ENCODE measurements at regions not wholly inside any gene's neighbourhood (a gene's known extent, or its start where the extent isn't known, plus 50 kb on each side); places are given as distances from the start of the nearest gene placed in this dataset.
A peak's percentile ranks its signal among the peaks of the same experiment; 100 is the strongest.

- peak overlapping the region; percentile 25; the same call in 1 of the 2 replicates for H3K27ac ChIP-seq
- TF ChIP-seq, protein P1, sequence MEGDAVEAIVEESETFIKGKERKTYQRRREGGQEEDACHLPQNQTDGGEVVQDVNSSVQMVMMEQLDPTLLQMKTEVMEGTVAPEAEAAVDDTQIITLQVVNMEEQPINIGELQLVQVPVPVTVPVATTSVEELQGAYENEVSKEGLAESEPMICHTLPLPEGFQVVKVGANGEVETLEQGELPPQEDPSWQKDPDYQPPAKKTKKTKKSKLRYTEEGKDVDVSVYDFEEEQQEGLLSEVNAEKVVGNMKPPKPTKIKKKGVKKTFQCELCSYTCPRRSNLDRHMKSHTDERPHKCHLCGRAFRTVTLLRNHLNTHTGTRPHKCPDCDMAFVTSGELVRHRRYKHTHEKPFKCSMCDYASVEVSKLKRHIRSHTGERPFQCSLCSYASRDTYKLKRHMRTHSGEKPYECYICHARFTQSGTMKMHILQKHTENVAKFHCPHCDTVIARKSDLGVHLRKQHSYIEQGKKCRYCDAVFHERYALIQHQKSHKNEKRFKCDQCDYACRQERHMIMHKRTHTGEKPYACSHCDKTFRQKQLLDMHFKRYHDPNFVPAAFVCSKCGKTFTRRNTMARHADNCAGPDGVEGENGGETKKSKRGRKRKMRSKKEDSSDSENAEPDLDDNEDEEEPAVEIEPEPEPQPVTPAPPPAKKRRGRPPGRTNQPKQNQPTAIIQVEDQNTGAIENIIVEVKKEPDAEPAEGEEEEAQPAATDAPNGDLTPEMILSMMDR (conservative IDR thresholded peaks at IDR 0.05), result no peak
These were observed 180.1 kb upstream of the PRICKLE2 start for GRCh38 chr3:64405211-64405835.

DNA sequence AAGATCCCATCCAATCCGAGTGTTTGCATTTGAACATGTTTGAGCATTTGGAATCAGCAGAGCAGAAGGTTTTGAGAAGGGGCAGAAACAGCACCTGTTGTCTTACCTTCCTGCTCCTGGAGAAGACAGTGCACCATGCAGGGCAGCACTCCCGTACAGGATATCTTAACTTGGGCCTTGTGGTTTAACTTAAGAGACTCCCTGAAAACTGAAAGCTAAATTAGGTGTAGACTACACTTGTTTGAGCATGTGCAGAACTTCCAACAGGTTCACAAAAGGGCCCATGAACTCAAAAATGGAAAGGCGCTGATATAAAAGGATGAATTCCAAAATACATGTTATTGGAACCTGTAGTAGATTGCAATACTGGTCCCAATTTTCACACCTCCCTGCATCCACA is 175.4 kb upstream of the PRICKLE2 start:
- TF ChIP-seq, protein P1 (conservative IDR thresholded peaks at IDR 0.05), result no peak
- H3K27ac ChIP-seq, result no peak overlapping the region

- H3K27ac ChIP-seq, result no peak overlapping the region
- TF ChIP-seq, protein P1 (conservative IDR thresholded peaks at IDR 0.05), result peak; percentile 91
These were observed 174.0 kb upstream of the PRICKLE2 start for GRCh38 chr3:64399205-64399800.

DNA sequence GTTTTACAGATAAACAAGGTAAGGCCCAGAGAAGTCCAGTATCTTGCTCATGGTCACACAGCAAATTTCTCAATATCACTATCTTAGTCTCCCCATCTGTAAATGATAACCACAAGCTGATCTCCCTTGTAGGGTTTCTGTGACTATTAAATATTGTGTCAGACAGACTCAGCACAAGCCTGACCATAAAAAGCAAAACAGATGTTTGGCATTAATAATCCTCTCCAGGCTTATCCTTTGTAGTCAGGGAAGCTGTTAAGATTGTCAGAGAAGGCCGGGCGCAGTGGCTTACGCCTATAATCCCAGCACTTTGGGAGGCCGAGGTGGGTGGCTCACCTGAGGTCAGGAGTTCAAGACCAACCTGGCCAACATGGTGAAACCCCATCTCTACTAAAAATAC is 173.2 kb upstream of the PRICKLE2 start:
- no peak overlapping the region for H3K27ac ChIP-seq
- TF ChIP-seq, protein P1 (conservative IDR thresholded peaks at IDR 0.05), result no peak

DNA sequence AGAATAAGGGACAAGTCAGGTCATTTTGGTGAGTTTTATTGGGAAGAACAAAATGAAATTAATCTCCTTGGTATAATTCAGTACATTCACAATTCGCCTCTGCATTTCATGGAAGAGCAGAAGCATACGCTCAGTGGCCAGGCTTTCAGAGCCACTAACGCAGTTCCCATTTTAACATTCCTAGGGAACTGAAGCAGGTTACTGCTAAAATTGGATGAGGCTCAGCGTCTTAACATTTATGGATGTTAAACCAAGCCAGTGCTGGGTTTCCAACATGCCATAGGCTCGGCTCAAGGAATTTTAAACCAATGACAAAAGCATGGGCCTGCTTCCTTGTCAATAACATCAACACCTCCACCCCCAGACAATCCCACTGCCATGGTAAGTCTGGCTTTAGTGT is 172.7 kb upstream of the PRICKLE2 start:
- TF ChIP-seq, protein P1 (conservative IDR thresholded peaks at IDR 0.05), result no peak
- no peak overlapping the region for H3K27ac ChIP-seq

- TF ChIP-seq, protein P1 (conservative IDR thresholded peaks at IDR 0.05), result no peak
- H3K27ac ChIP-seq, result no peak overlapping the region
These were observed 172.3 kb upstream of the PRICKLE2 start for GRCh38 chr3:64397573-64397972.

GRCh38 chr3:64395490-64395889 is 170.2 kb upstream of the PRICKLE2 start:
- TF ChIP-seq, protein P1 (conservative IDR thresholded peaks at IDR 0.05), result no peak
- H3K27ac ChIP-seq, result no peak overlapping the region
